HCEC 1CT (cell line): ENCODE measurements at regions not wholly inside any gene's neighbourhood (a gene's known extent, or its start where the extent isn't known, plus 50 kb on each side); places are given as distances from the start of the nearest gene placed in this dataset.
"Not testable (repeated sequence)": the region's sequence is repeated elsewhere in the genome, so short reads cannot be mapped to it uniquely, and the experiment has no call there.

Experiments
- DNase-seq: peaks from one replicate; pipeline ENCODE4 v3.0.0-alpha.2; 2017

GRCh38 chr16:25561723-25562122, 130.0 kb upstream of the HS3ST4 start:
- not testable (repeated sequence) for DNase-seq

- not testable (repeated sequence) for DNase-seq
These were observed 134.8 kb upstream of the HS3ST4 start for GRCh38 chr16:25556968-25557312.

- not testable (repeated sequence) for DNase-seq
These were observed 135.3 kb upstream of the HS3ST4 start for GRCh38 chr16:25556289-25556967.

- no peak for DNase-seq
These were observed 137.9 kb upstream of the HS3ST4 start for GRCh38 chr16:25553711-25554436.

- no peak for DNase-seq
These were observed 141.1 kb upstream of the HS3ST4 start for GRCh38 chr16:25550647-25551046.

- no peak for DNase-seq
These were observed 145.0 kb upstream of the HS3ST4 start for GRCh38 chr16:25546791-25547190.

GRCh38 chr16:25544294-25544693, 147.5 kb upstream of the HS3ST4 start:
- DNase-seq: no peak

GRCh38 chr16:25542306-25542705, 149.5 kb upstream of the HS3ST4 start:
- no peak for DNase-seq

- not testable (repeated sequence) for DNase-seq
These were observed 152.0 kb upstream of the HS3ST4 start for GRCh38 chr16:25539767-25540166.

GRCh38 chr16:25523183-25523582, 168.6 kb upstream of the HS3ST4 start:
- DNase-seq: no peak

- no peak for DNase-seq
These were observed 179.7 kb upstream of the HS3ST4 start for GRCh38 chr16:25512041-25512440.

- no peak for DNase-seq
These were observed 182.3 kb upstream of the HS3ST4 start for GRCh38 chr16:25509456-25509855.

- DNase-seq: no peak
These were observed 190.1 kb upstream of the HS3ST4 start for GRCh38 chr16:25501530-25502255.

- no peak for DNase-seq
These were observed 197.5 kb upstream of the HS3ST4 start for GRCh38 chr16:25494292-25494691.

GRCh38 chr16:25493136-25493811, 198.5 kb upstream of the HS3ST4 start:
- no peak for DNase-seq

- no peak for DNase-seq
These were observed 203.3 kb upstream of the HS3ST4 start for GRCh38 chr16:25488435-25488834.

- DNase-seq: no peak
These were observed 203.9 kb upstream of the HS3ST4 start for GRCh38 chr16:25487888-25488287.

- DNase-seq: no peak
These were observed 210.1 kb upstream of the HS3ST4 start for GRCh38 chr16:25481636-25482035.

- DNase-seq: no peak
These were observed 213.3 kb upstream of the HS3ST4 start for GRCh38 chr16:25478476-25478875.

- no peak for DNase-seq
These were observed 206.4 kb upstream of the ZKSCAN2 start for GRCh38 chr16:25464058-25464457.

- no peak for DNase-seq
These were observed 192.2 kb upstream of the ZKSCAN2 start for GRCh38 chr16:25449802-25450201.

GRCh38 chr16:25443994-25444393, 186.3 kb upstream of the ZKSCAN2 start:
- DNase-seq: no peak

GRCh38 chr16:25434064-25434463, 176.4 kb upstream of the ZKSCAN2 start:
- DNase-seq: no peak
